Activated T-helper 1 cell treated with anti-CD3 and anti-CD28 coated beads, Interleukin-12 subunit alpha, Interleukin-12 subunit beta, Interleukin-2, Interleukin-4 antibody, amounts not matched to agents 30 ng/mL and 10 ng/mL and 1 ng/mL, durations not matched to agents 14 hours and 24 hours and 36 hours (primary cell): ENCODE measurements at regions not wholly inside any gene's neighbourhood (a gene's known extent, or its start where the extent isn't known, plus 50 kb on each side); places are given as distances from the start of the nearest gene placed in this dataset.

Experiments
- DNase-seq: peaks from one replicate; pipeline ENCODE4 v3.0.0; 2021; ENCODE audit warnings: low spot score
- H3K27ac Mint-ChIP-seq: one replicate; pipeline ENCODE4 v1.8.0; 2021; ENCODE audit warnings: mild to moderate bottlenecking, mixed read lengths
- H3K27me3 Mint-ChIP-seq: one replicate; pipeline ENCODE4 v1.8.0; 2022; ENCODE audit warnings: mild to moderate bottlenecking, moderate library complexity, mixed read lengths; ENCODE audit not compliant: insufficient read depth
- H3K36me3 Mint-ChIP-seq: one replicate; pipeline ENCODE4 v1.8.0; 2021; ENCODE audit warnings: low read depth, mixed read lengths
- H3K4me1 Mint-ChIP-seq: one replicate; pipeline ENCODE4 v1.8.0; 2021; ENCODE audit warnings: low read depth, mixed read lengths
- H3K4me3 Mint-ChIP-seq: one replicate; pipeline ENCODE4 v1.8.0; 2021; ENCODE audit warnings: mild to moderate bottlenecking, moderate library complexity, mixed read lengths
- H3K9me3 Mint-ChIP-seq: one replicate; pipeline ENCODE4 v1.8.0; 2021; ENCODE audit warnings: mixed read lengths
- intact Hi-C: fragments of 100-400 bp; cut with micrococcal nuclease; formaldehyde crosslinking; loops from one replicate; pipeline ENCODE4 v1.15.1; 2024

GRCh38 chr13:33692531-33692930, 125.4 kb upstream of the RFC3 start:
- intact Hi-C loops = no loop called here
- no peak for DNase-seq
- H3K4me1 Mint-ChIP-seq = no peaks in the 10 kb centered on the region
- H3K27ac Mint-ChIP-seq = no peak overlapping the region
- H3K27me3 Mint-ChIP-seq = no peaks in the 10 kb centered on the region
- peaks cover 3% of the 10 kb centered on the region for H3K9me3 Mint-ChIP-seq
- no peaks in the 10 kb centered on the region for H3K36me3 Mint-ChIP-seq
- H3K4me3 Mint-ChIP-seq = no peak overlapping the region

DNA sequence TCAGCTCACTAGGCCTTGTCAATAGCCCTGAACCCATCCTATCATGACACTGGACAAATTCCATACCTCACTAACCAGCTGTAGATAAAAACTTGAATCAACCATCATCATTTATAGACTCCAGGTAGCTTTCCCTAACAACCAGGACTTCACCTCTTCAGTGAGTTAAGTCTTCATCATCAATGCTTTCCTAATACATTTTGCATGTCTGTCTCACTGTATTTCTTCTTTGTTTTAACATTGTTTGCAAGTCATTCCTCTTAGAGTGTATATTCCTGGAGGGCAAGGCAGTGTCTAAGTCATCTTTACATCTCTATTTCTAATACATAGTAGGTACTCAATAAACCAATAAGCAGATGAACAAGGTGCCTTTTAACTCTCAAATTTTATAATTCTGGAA, 123.4 kb upstream of the RFC3 start:
- no peak overlapping the region for H3K27ac Mint-ChIP-seq
- no peak for DNase-seq
- intact Hi-C loops = no loop called here
- H3K36me3 Mint-ChIP-seq = no peaks in the 10 kb centered on the region
- H3K4me1 Mint-ChIP-seq = no peaks in the 10 kb centered on the region
- peaks cover 3% of the 10 kb centered on the region for H3K27me3 Mint-ChIP-seq
- no peak overlapping the region for H3K4me3 Mint-ChIP-seq
- no peaks in the 10 kb centered on the region for H3K9me3 Mint-ChIP-seq

DNA sequence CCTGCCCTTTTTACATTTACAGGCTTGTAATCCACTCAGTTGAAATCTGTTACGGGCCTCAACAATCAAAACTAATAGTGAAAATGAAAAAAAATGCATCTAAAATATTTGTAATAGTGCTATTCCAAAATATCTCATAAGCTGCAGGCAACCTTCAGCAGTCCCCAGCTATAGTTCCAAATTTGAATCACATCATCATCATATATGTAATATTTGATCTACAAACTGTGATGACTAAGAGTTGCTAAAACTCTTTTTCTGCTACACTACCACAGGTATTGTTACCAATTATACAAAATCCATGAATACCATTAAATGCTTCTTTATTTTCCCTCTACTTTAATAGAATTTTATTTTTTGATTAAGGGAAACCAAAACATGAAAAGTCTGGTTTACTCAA, 121.4 kb upstream of the RFC3 start:
- Mint-ChIP-seq H3K27me3 (peaks cover 6% of the 10 kb centered on the region), H3K4me1 (no peaks in the 10 kb centered on the region), H3K4me3 (no peak overlapping the region), H3K9me3 (no peaks in the 10 kb centered on the region), H3K36me3 (no peaks in the 10 kb centered on the region), H3K27ac (no peak overlapping the region)
- intact Hi-C loops = no loop called here
- no peak for DNase-seq

- H3K27ac Mint-ChIP-seq = no peak overlapping the region
- intact Hi-C loops = no loop called here
Observed at GRCh38 chr13:33697926-33698325, 120.0 kb upstream of the RFC3 start.

GRCh38 chr13:33707449-33707848, 110.5 kb upstream of the RFC3 start:
- DNase-seq = no peak
- peaks cover 24% of the 10 kb centered on the region for H3K9me3 Mint-ChIP-seq
- no peaks in the 10 kb centered on the region for H3K4me1 Mint-ChIP-seq
- no peak overlapping the region for H3K4me3 Mint-ChIP-seq
- peaks cover 10% of the 10 kb centered on the region for H3K27me3 Mint-ChIP-seq
- H3K27ac Mint-ChIP-seq = no peak overlapping the region
- H3K36me3 Mint-ChIP-seq = no peaks in the 10 kb centered on the region
- intact Hi-C loops = no loop called here

More at GRCh38 chr13:33697926-33698325, 120.0 kb upstream of the RFC3 start:
- Mint-ChIP-seq H3K9me3 (no peaks in the 10 kb centered on the region), H3K4me3 (no peak overlapping the region), H3K36me3 (no peaks in the 10 kb centered on the region), H3K27me3 (peaks cover 9% of the 10 kb centered on the region), H3K4me1 (no peaks in the 10 kb centered on the region)
- no peak for DNase-seq

DNA sequence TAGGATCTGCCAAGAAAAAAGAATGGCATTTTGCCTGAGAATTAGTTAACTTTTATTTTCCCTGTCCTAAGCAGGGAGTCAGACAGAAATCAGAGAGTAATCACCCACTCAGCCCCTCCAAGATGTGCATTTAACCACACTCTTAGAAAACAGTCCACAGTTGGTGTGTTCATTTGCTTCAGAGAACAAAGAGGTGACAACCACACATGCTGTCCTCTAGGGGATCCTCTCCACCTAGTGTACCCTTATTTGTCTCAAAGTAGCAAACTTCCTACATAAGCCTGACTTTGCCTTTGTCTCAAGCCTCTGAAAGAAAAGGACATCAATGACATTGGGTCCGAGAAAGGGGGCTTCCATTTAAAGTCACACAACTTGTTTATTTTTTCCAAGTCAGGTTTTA, 107.0 kb upstream of the RFC3 start:
- Mint-ChIP-seq H3K4me3 (no peak overlapping the region), H3K9me3 (peaks cover 11% of the 10 kb centered on the region), H3K27me3 (peaks cover 4% of the 10 kb centered on the region), H3K36me3 (peaks cover 1% of the 10 kb centered on the region), H3K27ac (no peak overlapping the region), H3K4me1 (no peaks in the 10 kb centered on the region)
- no peak for DNase-seq
- intact Hi-C loops = no loop called here

GRCh38 chr13:33711436-33711835, 106.5 kb upstream of the RFC3 start:
- Mint-ChIP-seq H3K27ac (no peak overlapping the region), H3K36me3 (peaks cover 1% of the 10 kb centered on the region), H3K4me3 (no peak overlapping the region), H3K27me3 (peaks cover 4% of the 10 kb centered on the region), H3K4me1 (no peaks in the 10 kb centered on the region), H3K9me3 (peaks cover 6% of the 10 kb centered on the region)
- intact Hi-C loops = no loop called here
- DNase-seq = no peak

DNA sequence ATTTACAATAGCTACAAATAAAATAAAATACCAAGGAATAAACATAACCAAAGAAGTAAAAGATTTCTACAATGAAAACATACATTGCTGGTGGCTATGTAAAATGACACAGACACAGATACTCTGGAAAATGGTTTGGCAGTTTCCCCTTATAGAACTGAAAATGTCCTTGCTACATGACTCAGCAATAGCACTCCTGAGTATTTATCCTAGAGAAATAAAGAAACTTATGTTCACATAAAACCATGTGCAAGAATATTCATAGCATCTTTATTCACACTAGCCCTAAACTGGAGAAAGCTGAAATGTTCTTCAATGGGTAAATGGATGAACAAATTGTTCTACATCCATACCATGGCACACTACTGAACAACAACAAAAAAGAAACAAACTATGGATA, 100.2 kb upstream of the RFC3 start:
- peaks cover 1% of the 10 kb centered on the region for H3K36me3 Mint-ChIP-seq
- no peak for DNase-seq
- H3K9me3 Mint-ChIP-seq = peaks cover 4% of the 10 kb centered on the region
- H3K27ac Mint-ChIP-seq = no peak overlapping the region
- peaks cover 20% of the 10 kb centered on the region for H3K4me1 Mint-ChIP-seq
- H3K4me3 Mint-ChIP-seq = no peak overlapping the region
- intact Hi-C loops = no loop called here
- peaks cover 2% of the 10 kb centered on the region for H3K27me3 Mint-ChIP-seq

- H3K4me3 Mint-ChIP-seq = no peak overlapping the region
- H3K36me3 Mint-ChIP-seq = no peaks in the 10 kb centered on the region
- peaks cover 4% of the 10 kb centered on the region for H3K9me3 Mint-ChIP-seq
- no peaks in the 10 kb centered on the region for H3K27me3 Mint-ChIP-seq
- no peak overlapping the region for H3K27ac Mint-ChIP-seq
- peaks cover 30% of the 10 kb centered on the region for H3K4me1 Mint-ChIP-seq
- no peak for DNase-seq
- intact Hi-C loops = loop anchor here (5.0 to 10.0 kb wide), 5 partner anchors 534 to 1441 kb away; no protein-coding TSS in a partner anchor
Observed at GRCh38 chr13:33721724-33722123, 96.2 kb upstream of the RFC3 start.

DNA sequence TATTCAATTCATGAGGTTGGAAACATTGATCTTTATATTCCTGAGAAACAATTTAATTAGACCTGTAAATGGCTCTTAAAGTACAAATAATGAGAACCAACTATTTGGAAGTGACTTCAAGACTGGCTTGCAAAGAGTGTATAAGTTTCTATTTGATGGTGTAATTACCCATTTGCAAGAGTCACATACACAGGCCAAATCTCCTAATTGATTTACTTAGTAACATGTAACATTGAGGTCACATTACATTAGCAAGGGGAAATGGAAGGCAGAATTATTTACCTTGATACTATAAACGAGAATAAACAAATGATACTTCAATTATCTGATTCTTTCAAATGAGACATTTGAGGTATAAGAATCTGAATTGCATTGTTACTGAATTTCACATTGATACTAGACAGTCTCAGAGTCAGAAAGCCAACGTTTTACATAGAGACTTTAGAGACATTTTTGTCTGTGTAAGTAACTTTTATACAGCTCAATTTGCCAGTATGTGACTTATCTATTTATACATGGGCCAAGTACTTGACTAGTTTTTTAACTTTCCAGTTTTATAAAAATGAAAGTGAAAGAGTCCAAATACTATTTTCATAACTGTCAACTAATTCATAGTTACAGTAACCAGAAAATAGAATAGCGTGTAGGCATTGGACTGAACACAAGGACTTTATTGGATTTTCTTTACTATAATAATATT, 95.6 kb upstream of the RFC3 start:
- peaks cover 37% of the 10 kb centered on the region for H3K4me1 Mint-ChIP-seq
- no peak for DNase-seq
- H3K27me3 Mint-ChIP-seq = no peaks in the 10 kb centered on the region
- H3K4me3 Mint-ChIP-seq = peak overlapping the region; percentile 37
- peak overlapping the region; percentile 84 for H3K27ac Mint-ChIP-seq
- intact Hi-C loops = loop anchor here (5.0 to 10.0 kb wide), 5 partner anchors 535 to 1440 kb away; no protein-coding TSS in a partner anchor
- peaks cover 4% of the 10 kb centered on the region for H3K9me3 Mint-ChIP-seq
- no peaks in the 10 kb centered on the region for H3K36me3 Mint-ChIP-seq

DNA sequence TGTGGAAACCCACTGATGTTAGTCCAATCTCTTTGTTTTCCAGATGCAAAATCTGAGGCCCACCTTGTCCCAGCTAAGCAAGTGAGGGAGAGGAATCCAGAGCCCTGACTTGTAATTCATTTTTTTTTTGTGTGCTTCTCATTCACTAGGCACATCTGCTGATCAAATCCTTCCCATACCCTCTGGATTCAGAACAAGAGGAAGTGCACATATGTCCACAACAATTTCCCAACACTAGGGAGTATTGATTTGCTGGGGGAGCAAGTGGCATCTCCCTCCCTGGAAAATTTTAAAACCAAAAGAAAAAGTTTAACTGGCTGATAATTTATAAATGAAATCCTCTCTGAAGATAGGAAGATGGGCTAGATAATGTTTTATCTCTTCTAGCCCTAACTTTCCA, 94.6 kb upstream of the RFC3 start:
- Mint-ChIP-seq H3K9me3 (peaks cover 4% of the 10 kb centered on the region), H3K4me3 (no peak overlapping the region)
- intact Hi-C loops = loop anchor here (1.0 to 10.0 kb wide), 11 partner anchors 44 to 1439 kb away; partner anchors contain the start of gene PDS5B

DNA sequence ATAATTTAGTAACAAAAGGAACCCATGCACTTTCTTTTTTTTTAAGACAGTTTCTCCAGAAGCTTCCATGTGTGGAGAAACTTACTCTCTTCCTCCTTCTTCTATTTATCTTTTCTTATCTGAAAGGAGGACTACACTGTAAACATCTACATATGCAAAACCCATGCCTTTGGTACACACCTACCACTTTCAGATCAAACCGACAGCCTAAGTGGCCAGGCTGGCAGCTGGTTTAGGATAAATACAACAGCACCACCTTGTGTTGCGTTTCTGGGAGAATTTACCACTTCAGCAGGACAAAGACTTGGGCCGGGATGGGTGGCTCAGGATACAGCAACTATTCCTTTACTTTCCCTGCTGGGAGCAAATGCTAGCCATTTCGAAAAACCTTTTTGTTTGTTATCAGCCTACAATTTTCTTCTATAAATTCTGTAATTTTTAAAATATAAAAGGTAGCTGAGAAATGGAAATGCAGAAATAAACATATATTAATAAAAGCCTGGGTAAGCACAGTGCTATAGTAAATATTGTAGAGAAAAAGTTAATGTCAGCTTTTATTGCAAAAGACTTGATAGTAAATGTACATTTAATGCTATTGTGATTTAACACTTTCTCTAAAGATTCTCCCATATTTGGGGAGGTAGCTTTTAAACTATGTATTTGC, 94.0 kb upstream of the RFC3 start:
- Mint-ChIP-seq H3K27me3 (no peaks in the 10 kb centered on the region), H3K9me3 (peaks cover 4% of the 10 kb centered on the region), H3K4me3 (no peak overlapping the region), H3K36me3 (no peaks in the 10 kb centered on the region), H3K4me1 (peaks cover 49% of the 10 kb centered on the region), H3K27ac (peak overlapping the region; percentile 84)
- intact Hi-C loops = loop anchor here (1.0 to 10.0 kb wide), 13 partner anchors 21 to 1438 kb away; partner anchors contain the start of gene PDS5B
- peak; percentile 51 for DNase-seq

More for the DNA sequence above, 94.6 kb upstream of the RFC3 start:
- Mint-ChIP-seq H3K27ac (peak overlapping the region; percentile 84), H3K36me3 (no peaks in the 10 kb centered on the region), H3K4me1 (peaks cover 44% of the 10 kb centered on the region), H3K27me3 (no peaks in the 10 kb centered on the region)
- DNase-seq = no peak

DNA sequence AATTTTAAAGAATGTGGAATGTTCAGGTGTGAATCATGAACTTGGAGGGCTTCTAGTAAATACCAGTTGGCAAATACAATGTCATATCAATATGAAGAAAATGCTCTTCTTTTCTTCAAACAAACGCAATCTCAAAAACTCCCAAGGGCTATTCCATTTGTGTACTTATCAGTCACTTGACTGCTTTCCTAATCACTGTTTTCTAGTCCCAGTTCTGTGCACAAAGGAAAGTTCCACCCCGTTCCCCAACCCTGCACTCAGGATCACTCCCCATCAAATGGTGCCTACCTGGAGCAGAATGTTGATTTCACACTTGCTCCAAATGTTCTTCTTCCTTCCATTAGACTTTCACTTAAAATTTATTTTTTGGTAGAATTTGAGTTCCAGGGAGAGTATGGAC, 92.6 kb upstream of the RFC3 start:
- Mint-ChIP-seq H3K36me3 (no peaks in the 10 kb centered on the region), H3K4me3 (no peak overlapping the region), H3K9me3 (peaks cover under 1% of the 10 kb centered on the region), H3K27ac (no peak overlapping the region), H3K27me3 (no peaks in the 10 kb centered on the region), H3K4me1 (peaks cover 46% of the 10 kb centered on the region)
- no peak for DNase-seq
- intact Hi-C loops = loop anchor here (2.0 to 10.0 kb wide), 5 partner anchors 19 to 1071 kb away; no protein-coding TSS in a partner anchor
